Kidney (tissue), 13 donors: ENCODE measurements at regions not wholly inside any gene's neighbourhood (a gene's known extent, or its start where the extent isn't known, plus 50 kb on each side); places are given as distances from the start of the nearest gene placed in this dataset.

Experiments
- DNase-seq, 5 donors: peaks; one replicate each; pipeline ENCODE4 v3.0.0-alpha.2; 2013 to 2020
- FAIRE-seq: peaks from 2 replicates; lab custom pipeline; 2012; peaks lifted over from hg19 to GRCh38; lab: Jason Lieb, UNC
- H3K27ac ChIP-seq, 2 donors: one replicate each; pipeline ENCODE4 v1.7.0; 2013; ENCODE audit warnings: low read depth in 2 of 2, low read length in 2 of 2, inconsistent platforms in 1 of 2
- H3K27me3 ChIP-seq: one replicate; pipeline ENCODE4 v1.7.1; 2013; ENCODE audit warnings: low read length, inconsistent platforms; ENCODE audit not compliant: control insufficient read depth, insufficient read depth
- H3K36me3 ChIP-seq, 3 donors: one replicate each; pipeline versions ENCODE4 v1.7.0 to v1.7.1; 2013; ENCODE audit warnings: low read length in 3 of 3, control low read depth in 1 of 3, inconsistent platforms in 1 of 3; ENCODE audit not compliant: insufficient read depth in 3 of 3, control insufficient read depth in 2 of 3
- H3K4me1 ChIP-seq, 3 donors: one replicate each; pipeline versions ENCODE4 v1.7.0 to v1.7.1; 2013; ENCODE audit warnings: low read length in 3 of 3, inconsistent platforms in 1 of 3, low read depth in 1 of 3; ENCODE audit not compliant: control insufficient read depth in 2 of 3, insufficient read depth in 2 of 3
- H3K4me3 ChIP-seq, 3 donors: one replicate each; pipeline versions ENCODE4 v1.7.0 to v1.8.1; 2013; ENCODE audit warnings: low read length in 3 of 3, control low read depth in 1 of 3, inconsistent platforms in 1 of 3
- H3K9ac ChIP-seq, 3 donors: one replicate each; pipeline versions ENCODE4 v1.7.0 to v1.7.1; 2013; ENCODE audit warnings: low read length in 3 of 3, control low read depth in 1 of 3, inconsistent platforms in 1 of 3
- H3K9me3 ChIP-seq, 3 donors: one replicate each; pipeline versions ENCODE4 v1.7.0 to v1.7.1; 2013; ENCODE audit warnings: low read length in 3 of 3, control low read depth in 1 of 3, inconsistent platforms in 1 of 3; ENCODE audit not compliant: control insufficient read depth in 2 of 3, insufficient read depth in 1 of 3
- intact Hi-C: fragments of 100-400 bp; cut with DNase I; formaldehyde crosslinking; loops from one replicate; pipeline ENCODE4 v1.11.1; 2022
- TF ChIP-seq, protein P1 (sequence below): IDR thresholded peaks from 3 replicates; pipeline ENCODE4 v1.5.1; 2012; ENCODE audit warnings: mild to moderate bottlenecking, moderate library complexity, borderline replicate concordance; ENCODE audit not compliant: insufficient read depth; ENCODE audit errors: extremely low read depth
- donor health status: control.
- donor health status: control.
- donor health status: control.
- donor health status: control.
- donor health status: control.
- donor health status: DM: yes; HTN: yes; CAD: no.
- donor health status: Normal renal cell carcinoma (clear cell type).

DNA sequence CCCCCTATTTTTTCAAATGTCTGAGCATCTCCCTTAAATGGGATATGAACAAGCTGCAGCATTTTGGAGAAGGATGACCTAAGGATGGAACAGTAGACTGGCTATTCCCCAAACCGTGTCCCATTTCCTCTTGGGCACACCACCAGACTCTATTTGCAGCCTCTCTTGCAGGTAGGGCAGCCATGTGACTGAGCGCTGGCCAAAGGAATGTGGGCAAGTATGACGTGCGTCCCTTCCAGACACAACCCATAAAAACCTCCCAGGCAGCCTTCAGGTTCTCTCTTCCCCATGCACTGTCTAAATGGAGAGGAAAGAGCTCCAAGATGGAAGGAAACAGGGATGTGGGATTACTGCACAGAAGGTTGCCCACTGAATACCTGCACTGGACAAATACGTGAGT lies 149.7 kb downstream of the CCT6B start:
- Histone ChIP-seq H3K36me3 (no peaks in the 10 kb centered on the region), H3K4me3 (no peak overlapping the region), H3K9me3 (no peaks in the 10 kb centered on the region), H3K9ac (no peak overlapping the region), H3K27ac (no peak overlapping the region), H3K4me1 (no peaks in the 10 kb centered on the region), H3K27me3 (no peaks in the 10 kb centered on the region)
- FAIRE-seq (no peak), DNase-seq (no peak)
- intact Hi-C loops: no loop called here
- TF ChIP-seq, protein P1, sequence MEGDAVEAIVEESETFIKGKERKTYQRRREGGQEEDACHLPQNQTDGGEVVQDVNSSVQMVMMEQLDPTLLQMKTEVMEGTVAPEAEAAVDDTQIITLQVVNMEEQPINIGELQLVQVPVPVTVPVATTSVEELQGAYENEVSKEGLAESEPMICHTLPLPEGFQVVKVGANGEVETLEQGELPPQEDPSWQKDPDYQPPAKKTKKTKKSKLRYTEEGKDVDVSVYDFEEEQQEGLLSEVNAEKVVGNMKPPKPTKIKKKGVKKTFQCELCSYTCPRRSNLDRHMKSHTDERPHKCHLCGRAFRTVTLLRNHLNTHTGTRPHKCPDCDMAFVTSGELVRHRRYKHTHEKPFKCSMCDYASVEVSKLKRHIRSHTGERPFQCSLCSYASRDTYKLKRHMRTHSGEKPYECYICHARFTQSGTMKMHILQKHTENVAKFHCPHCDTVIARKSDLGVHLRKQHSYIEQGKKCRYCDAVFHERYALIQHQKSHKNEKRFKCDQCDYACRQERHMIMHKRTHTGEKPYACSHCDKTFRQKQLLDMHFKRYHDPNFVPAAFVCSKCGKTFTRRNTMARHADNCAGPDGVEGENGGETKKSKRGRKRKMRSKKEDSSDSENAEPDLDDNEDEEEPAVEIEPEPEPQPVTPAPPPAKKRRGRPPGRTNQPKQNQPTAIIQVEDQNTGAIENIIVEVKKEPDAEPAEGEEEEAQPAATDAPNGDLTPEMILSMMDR: no peak

DNA sequence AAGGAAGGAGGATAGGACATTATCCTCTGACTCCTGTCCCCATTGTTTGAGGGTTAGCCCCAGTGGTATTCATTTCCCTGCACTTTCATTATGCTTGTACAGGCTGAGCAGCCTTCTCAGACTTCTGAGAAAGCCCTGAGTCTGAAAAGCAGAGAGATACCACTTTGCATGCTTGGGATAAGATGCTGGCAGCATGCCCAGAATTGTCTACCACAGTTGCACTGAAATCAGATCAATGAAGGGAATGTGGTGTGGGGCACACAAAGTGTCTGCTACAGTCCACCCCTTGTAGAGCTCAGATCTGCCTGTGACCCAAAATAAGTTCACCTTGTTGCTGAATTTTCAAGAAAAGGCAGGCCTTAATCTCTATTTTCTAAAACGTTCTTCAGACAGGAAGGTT lies 160.6 kb downstream of the CCT6B start:
- no peak for FAIRE-seq

GRCh38 chr17:34799751-34800150 lies 161.5 kb downstream of the CCT6B start:
- Histone ChIP-seq H3K9me3 (peaks cover 0 to 13% (median 0%) of the 10 kb centered on the region in 3 donors), H3K4me3 (no peak overlapping the region), H3K27me3 (no peaks in the 10 kb centered on the region), H3K4me1 (no peaks in the 10 kb centered on the region), H3K9ac (no peak overlapping the region), H3K27ac (no peak overlapping the region), H3K36me3 (no peaks in the 10 kb centered on the region)
- intact Hi-C loops: no loop called here
- no peak for FAIRE-seq
- no peak for DNase-seq
- TF ChIP-seq, protein P1: no peak

More for the DNA sequence above, 160.6 kb downstream of the CCT6B start:
- intact Hi-C loops: no loop called here
- no peak for DNase-seq
- Histone ChIP-seq H3K9ac (no peak overlapping the region), H3K27me3 (no peaks in the 10 kb centered on the region), H3K4me3 (no peak overlapping the region), H3K9me3 (peaks cover 0 to 13% (median 0%) of the 10 kb centered on the region in 3 donors), H3K4me1 (no peaks in the 10 kb centered on the region), H3K27ac (no peak overlapping the region), H3K36me3 (no peaks in the 10 kb centered on the region)
- TF ChIP-seq, protein P1: no peak

DNA sequence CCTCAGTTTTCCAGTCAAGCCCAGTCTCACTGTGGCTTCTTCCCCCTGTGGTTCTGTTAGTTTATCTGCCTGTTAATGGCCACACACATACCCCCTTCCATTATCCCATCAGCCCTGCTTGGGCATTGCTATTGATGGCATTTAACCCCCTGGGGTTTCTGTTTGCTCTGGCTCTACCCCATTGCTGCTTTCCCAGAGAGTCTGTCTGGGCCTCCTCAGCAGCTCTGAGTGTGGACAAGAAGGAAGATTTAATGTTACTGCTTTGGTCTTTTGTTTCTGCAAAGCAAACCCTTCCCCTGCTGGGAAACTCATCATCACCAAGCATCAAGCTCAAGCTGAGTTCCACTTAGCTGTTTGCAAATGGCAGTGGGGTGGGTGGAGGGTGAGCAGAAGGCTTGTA lies 162.7 kb downstream of the CCT6B start:
- FAIRE-seq: no peak
- no peaks in the 10 kb centered on the region for H3K27me3 ChIP-seq
- H3K9me3 ChIP-seq: peaks cover 0 to 13% (median 0%) of the 10 kb centered on the region in 3 donors
- no peaks in the 10 kb centered on the region for H3K36me3 ChIP-seq
- intact Hi-C loops: no loop called here
- TF ChIP-seq, protein P1: no peak
- no peak overlapping the region for H3K9ac ChIP-seq
- H3K4me1 ChIP-seq: no peaks in the 10 kb centered on the region
- H3K4me3 ChIP-seq: no peak overlapping the region
- no peak overlapping the region for H3K27ac ChIP-seq
- DNase-seq: no peak
